HL-60/S4 (cell line): ENCODE measurements at regions not wholly inside any gene's neighbourhood (a gene's known extent, or its start where the extent isn't known, plus 50 kb on each side); places are given as distances from the start of the nearest gene placed in this dataset.

ENCODE experiments used
- in situ Hi-C: fragments of 300-500 bp; cut with MboI; formaldehyde crosslinking; loops from 2 replicates; pipeline ENCODE4 v1.14.3; 2022; ENCODE audit warnings: low sequenced_read_pairs

GRCh38 chr15:85847031-85847430, 52.3 kb upstream of the KLHL25 start:
- in situ Hi-C loops: loop anchor here (25.0 kb wide), 1 partner anchor 560 kb away; no protein-coding TSS in a partner anchor

GRCh38 chr15:85849946-85850345, 55.2 kb upstream of the KLHL25 start:
- in situ Hi-C loops: loop anchor here (25.0 kb wide), 3 partner anchors 362 to 887 kb away; no protein-coding TSS in a partner anchor

GRCh38 chr15:85852969-85853368, 58.2 kb upstream of the KLHL25 start:
- in situ Hi-C loops: loop anchor here (25.0 kb wide), 2 partner anchors 359 to 884 kb away; no protein-coding TSS in a partner anchor

- in situ Hi-C loops: loop anchor here (25.0 kb wide), 2 partner anchors 358 to 883 kb away; no protein-coding TSS in a partner anchor
These were observed 59.8 kb upstream of the KLHL25 start for GRCh38 chr15:85854345-85855097.

- in situ Hi-C loops: loop anchor here (25.0 kb wide), 2 partner anchors 354 to 879 kb away; no protein-coding TSS in a partner anchor
These were observed 64.1 kb upstream of the KLHL25 start for GRCh38 chr15:85858586-85859375.

GRCh38 chr15:85859671-85860070, 64.9 kb upstream of the KLHL25 start:
- in situ Hi-C loops: loop anchor here (25.0 kb wide), 2 partner anchors 353 to 878 kb away; no protein-coding TSS in a partner anchor

GRCh38 chr15:85860394-85861161, 65.9 kb upstream of the KLHL25 start:
- in situ Hi-C loops: loop anchor here (25.0 kb wide), 2 partner anchors 352 to 877 kb away; no protein-coding TSS in a partner anchor

- in situ Hi-C loops: loop anchor here (25.0 kb wide), 2 partner anchors 347 to 872 kb away; no protein-coding TSS in a partner anchor
These were observed 70.5 kb upstream of the KLHL25 start for GRCh38 chr15:85865070-85865684.

GRCh38 chr15:85867250-85867649, 72.5 kb upstream of the KLHL25 start:
- in situ Hi-C loops: loop anchor here (25.0 kb wide), 2 partner anchors 345 to 870 kb away; no protein-coding TSS in a partner anchor

GRCh38 chr15:85869124-85869523, 74.4 kb upstream of the KLHL25 start:
- in situ Hi-C loops: loop anchor here (25.0 kb wide), 2 partner anchors 343 to 868 kb away; no protein-coding TSS in a partner anchor

GRCh38 chr15:85870216-85871014, 75.7 kb upstream of the KLHL25 start:
- in situ Hi-C loops: loop anchor here (25.0 kb wide), 2 partner anchors 342 to 867 kb away; no protein-coding TSS in a partner anchor

- in situ Hi-C loops: loop anchor here (25.0 kb wide), 2 partner anchors 341 to 866 kb away; no protein-coding TSS in a partner anchor
These were observed 76.8 kb upstream of the KLHL25 start for GRCh38 chr15:85871545-85871944.

GRCh38 chr15:85872125-85872524, 77.4 kb upstream of the KLHL25 start:
- in situ Hi-C loops: loop anchor here (25.0 kb wide), 2 partner anchors 340 to 865 kb away; no protein-coding TSS in a partner anchor

GRCh38 chr15:85874236-85874635, 79.5 kb upstream of the KLHL25 start:
- in situ Hi-C loops: loop anchor here (25.0 kb wide), 2 partner anchors 338 to 863 kb away; no protein-coding TSS in a partner anchor

GRCh38 chr15:85875756-85876155, 81.0 kb upstream of the KLHL25 start:
- in situ Hi-C loops: no loop called here

GRCh38 chr15:85878828-85879225, 84.1 kb upstream of the KLHL25 start:
- in situ Hi-C loops: no loop called here

GRCh38 chr15:85879334-85880163, 84.8 kb upstream of the KLHL25 start:
- in situ Hi-C loops: no loop called here
